HG03378 (cell line): ENCODE measurements at regions not wholly inside any gene's neighbourhood (a gene's known extent, or its start where the extent isn't known, plus 50 kb on each side); places are given as distances from the start of the nearest gene placed in this dataset.

ENCODE experiments used
- ATAC-seq: cut with Tn5 transposase; IDR thresholded peaks from one replicate; pipeline ENCODE4 v1.9.1; 2021; ENCODE audit warnings: mild to moderate bottlenecking, moderate library complexity; ENCODE audit not compliant: unreplicated experiment

GRCh38 chr3:162096874-162097273 lies 600.3 kb downstream of the OTOL1 start:
- ATAC-seq = no peak

DNA sequence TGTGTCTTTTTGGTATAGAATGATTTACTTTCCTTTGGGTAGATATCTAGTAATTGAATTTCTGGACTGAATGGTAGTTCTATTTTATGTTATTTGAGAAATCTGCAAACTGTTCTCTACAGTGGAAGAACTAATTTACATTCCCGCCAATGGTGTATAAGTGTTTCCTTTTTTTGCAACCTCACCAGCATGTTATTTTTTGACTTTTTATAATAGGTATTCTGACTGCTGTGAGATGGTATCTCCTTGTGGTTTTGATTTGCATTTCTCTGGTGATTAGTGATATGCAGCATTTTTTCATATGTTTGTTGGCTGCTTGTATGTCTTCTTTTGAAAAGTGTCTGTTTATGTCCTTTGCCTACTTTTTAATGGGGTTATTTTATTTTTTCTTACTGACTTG lies 607.2 kb downstream of the OTOL1 start:
- no peak for ATAC-seq

GRCh38 chr3:162111861-162112260 lies 615.3 kb downstream of the OTOL1 start:
- ATAC-seq = no peak

DNA sequence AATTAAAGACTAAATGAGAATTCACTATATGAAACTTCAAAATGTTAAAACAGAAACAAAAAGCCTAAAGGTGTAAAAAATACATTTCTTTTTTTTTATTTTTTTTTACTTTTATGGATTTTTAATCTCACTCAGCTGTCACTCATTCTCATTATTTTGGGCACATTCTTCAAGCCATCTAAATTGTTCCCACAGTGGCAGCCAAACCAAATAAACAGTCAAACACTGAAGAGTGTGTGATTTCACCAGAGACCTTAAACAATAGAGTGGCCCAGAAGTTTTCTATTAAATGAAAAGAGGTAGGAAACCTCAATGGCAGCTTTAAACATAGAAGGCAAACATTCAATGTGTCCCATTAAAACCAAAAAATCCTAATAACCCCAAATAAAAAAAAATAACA lies 616.1 kb downstream of the OTOL1 start:
- ATAC-seq = no peak

GRCh38 chr3:162117961-162118360 lies 621.4 kb downstream of the OTOL1 start:
- ATAC-seq = no peak

GRCh38 chr3:162119651-162120050 lies 623.0 kb downstream of the OTOL1 start:
- no peak for ATAC-seq

DNA sequence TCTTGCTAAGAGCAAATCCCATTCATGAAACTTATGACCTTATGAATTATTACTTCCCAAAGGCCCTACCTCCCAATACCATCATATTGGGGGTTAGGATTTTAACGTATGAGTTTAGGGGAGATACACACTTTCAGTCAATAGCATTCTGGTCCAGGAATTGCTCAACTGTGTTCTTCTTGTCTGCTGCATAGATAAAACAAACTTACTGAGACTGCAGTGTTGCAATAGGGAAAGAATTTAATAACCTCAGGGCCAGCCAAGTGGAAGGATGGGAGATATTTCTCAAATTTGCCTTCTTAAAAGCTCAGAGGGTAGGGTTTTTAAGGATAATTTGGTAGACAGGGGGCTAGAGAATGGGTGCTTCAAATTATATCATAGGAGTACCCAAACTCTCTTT lies 625.8 kb downstream of the OTOL1 start:
- ATAC-seq = no peak

DNA sequence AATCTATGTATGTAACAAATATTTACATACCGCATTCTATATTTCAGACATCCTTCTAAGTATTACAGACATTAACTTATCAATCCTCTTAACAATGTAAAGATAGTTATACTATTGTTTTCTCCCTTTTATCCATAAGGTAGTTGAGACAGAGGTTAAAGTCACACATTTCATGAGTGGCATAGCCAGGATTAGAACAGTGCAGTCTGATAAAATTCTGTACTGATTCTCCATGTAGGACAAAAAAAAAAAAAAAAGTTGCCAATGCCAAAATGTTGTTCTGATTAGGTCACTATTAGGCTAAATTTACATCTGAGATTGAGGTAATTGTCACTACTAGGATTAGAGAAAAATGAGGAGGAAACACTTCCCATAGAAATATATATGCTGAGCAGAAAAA lies 629.2 kb downstream of the OTOL1 start:
- ATAC-seq = no peak

- ATAC-seq = no peak
Measured at GRCh38 chr3:162130582-162130981, 634.0 kb downstream of the OTOL1 start.

DNA sequence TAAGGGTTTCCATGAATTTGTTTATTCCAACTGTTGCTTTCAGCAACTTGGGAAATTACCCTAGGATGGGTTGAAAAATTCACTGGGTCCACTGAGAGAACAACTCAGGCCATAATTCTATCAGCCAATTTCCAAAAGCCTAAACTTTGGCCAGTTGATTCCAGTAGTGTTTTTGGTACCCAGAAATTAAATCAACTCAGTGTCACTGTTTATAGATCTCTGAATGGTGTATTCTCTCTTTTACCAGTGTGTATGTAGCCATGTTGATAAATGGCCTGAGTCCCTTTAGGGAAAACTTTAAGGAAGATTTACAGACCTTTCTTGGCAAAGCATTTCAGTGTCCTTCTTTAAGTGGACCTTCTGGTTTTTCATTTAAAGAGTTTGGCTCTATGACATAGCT lies 636.4 kb downstream of the OTOL1 start:
- ATAC-seq = no peak

DNA sequence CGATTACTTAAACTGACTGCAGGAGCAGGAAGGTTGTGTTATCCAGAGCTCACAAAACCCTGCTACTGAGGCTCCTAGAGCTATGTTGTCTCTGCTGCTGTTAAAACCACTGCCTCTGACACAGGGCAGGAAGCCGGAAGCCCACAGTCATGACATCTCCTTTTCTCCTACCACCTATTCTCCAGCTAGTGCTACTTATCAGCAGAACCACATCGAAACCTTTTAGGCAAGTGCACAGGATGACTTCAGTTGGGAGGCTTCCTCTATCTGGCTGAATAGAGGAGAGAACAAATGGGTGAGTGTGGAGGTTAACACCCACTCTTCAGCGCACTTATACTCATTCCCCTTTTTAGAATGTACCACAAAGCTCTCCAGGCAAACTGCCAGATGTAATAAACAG lies 638.0 kb downstream of the OTOL1 start:
- no peak for ATAC-seq

DNA sequence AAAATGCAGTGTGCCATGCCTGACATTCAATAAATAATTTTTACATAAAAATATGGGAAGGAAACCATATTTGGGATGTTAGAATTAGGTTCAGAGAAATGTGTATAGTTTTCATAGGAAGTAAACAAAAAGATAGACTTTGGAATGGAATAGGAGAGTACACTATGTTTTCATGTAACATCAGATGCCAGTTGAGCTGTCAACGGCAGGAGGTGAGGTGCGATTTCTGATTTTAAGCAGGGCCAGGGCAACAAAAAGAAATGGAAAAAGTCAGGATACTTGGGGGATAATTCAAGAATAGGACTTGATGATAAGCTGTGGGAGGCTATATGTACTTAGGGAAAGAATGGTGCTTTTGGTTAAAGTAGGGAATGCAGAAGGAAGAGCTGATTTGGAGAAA lies 639.5 kb downstream of the OTOL1 start:
- ATAC-seq = no peak

DNA sequence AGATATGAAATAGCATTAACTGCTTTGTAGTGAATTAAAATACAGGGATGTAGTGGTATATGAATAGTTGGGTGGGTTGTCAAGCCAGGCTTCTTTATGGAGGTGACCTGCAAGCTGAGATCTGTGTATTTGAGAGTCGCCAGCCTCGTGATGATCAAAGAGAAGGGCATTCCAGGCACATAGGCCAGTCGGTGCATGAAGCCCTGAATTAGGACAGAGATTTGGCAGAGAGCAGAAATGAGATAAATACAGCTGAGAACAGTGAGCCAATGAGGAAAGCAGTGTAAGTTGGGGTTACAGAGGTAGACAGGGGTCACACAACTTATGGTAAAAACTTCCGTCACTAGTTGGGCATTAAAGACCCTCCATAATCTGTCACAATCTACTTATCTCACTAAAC lies 641.9 kb downstream of the OTOL1 start:
- no peak for ATAC-seq

DNA sequence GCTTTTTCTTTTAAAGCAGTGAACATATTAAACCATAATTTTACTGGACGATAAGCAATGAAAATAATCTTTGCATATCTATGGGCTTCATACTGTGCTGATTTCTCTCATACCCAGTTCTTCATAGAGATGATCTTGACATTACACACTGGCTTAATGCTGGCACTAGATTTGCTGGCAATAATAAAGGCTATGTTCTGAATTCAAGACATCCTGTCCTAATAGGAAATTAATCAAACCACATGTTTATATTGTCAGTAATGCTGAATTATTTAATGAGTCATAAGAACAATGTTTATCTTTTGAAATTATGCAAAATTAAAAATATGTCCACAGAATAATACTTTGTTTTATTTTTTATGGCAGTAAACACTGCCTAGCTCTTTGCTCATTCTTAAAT lies 643.2 kb downstream of the OTOL1 start:
- ATAC-seq = no peak

GRCh38 chr3:162141272-162141791 lies 644.7 kb downstream of the OTOL1 start:
- ATAC-seq = no peak

GRCh38 chr3:162142511-162142910 lies 645.9 kb downstream of the OTOL1 start:
- ATAC-seq = no peak

GRCh38 chr3:162143180-162143579 lies 646.6 kb downstream of the OTOL1 start:
- ATAC-seq = no peak

GRCh38 chr3:162147996-162148395 lies 651.4 kb downstream of the OTOL1 start:
- ATAC-seq = no peak

- ATAC-seq = no peak
Measured at GRCh38 chr3:162150790-162151189, 654.2 kb downstream of the OTOL1 start.

DNA sequence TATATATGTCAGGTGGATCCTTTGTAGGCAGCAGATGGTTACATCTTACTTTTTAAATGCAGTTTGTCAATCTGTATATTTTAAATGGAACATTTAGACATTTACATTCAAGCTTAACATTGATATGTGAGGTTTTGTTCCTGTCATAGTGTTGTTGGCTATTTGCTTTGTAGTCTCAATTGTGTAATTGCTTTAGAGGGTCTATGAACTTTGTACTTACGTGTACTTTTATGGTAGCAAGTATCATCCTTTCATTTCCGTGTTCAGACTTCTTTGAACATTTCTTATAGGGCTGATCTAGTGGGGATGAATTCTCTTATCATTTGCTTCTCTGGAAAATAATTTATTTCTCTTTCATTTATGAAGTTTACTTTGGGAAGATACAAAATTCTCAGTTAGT lies 656.0 kb downstream of the OTOL1 start:
- no peak for ATAC-seq

DNA sequence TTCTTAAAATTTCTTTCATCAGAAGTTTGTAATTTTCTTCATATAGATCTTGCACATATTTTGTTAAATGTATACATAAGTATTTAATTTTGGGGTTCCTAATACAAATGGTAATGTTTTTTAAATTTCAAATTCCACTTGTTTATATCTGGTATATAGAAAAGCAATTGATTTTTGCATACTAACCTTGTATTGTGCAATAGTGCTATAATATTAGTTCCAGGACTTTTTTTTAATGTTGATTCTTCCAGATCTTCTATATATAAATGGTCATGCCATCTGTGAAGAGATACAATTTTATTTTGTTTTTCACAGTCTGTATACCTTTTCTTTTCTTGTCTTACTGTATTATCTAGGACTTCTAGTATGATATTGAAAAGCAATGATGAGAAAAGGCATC lies 665.0 kb downstream of the OTOL1 start:
- ATAC-seq = no peak

DNA sequence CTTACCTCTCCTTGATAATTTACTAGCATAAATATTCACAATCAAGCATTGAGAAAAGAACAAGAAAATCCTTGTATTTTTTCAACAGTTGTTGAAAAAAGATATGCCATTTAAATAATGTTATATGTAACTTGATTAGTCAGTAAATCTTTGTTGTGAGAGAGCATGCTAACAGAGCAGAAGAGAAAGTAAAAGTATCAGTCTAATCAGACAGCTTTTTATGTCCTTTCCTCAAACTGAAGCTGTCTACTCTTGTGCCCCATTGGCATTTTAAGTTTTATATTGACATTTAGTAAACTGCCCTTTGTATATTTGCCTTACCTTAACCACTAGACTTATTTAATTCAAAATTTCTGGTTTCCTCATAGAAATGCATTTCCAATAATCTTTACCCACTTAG lies 668.7 kb downstream of the OTOL1 start:
- ATAC-seq = no peak

- ATAC-seq = no peak
Measured at GRCh38 chr3:162166543-162166942, 669.9 kb downstream of the OTOL1 start.

DNA sequence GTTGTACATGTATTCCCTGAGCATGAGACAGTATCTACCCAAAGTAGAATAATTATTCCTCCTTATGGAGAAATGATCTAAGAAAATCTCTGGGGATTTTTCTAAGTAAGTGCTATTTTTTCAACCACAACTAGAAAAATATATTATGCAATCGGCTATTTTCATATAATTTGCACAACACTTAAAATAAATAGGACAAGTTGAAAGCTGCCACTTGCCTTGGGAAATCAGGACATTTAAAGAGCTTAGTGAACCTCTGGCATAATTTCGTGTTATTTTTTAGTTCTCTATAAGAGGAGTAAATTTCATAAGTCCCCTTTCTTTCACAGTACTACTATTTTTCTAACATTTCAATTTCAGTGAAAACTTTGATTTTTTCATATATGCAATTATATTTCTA lies 672.1 kb downstream of the OTOL1 start:
- ATAC-seq = no peak
